NCI-H2171 treated with DMSO at 0.1 percent for 48 hours (cell line): ENCODE measurements at regions not wholly inside any gene's neighbourhood (a gene's known extent, or its start where the extent isn't known, plus 50 kb on each side); places are given as distances from the start of the nearest gene placed in this dataset.

ENCODE experiments used
- DNase-seq: peaks from one replicate; lab custom pipeline; 2025; lab: John Stamatoyannopoulos, UW

DNA sequence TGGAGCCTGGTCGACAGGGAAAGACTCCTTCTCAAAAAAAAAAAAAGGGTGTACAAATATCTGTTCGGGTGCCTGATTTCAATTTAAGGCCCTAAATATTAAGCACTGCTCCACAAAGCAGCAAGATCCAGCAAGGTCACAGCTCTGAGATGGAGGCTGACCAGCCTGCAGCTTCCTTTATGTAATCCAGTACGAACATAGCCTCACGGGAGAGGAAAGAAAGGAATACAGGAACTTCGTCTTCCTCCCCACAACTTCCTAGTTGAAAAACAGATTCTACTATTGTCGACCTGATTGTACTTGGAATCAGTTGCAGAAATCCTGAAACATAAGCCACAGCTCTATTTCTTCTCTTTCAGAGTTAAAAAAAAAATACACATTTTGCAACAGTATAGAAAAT lies 53.5 kb upstream of the TBC1D9 start:
- no peak for DNase-seq

- DNase-seq: no peak
These were observed 52.1 kb upstream of the TBC1D9 start for GRCh38 chr4:140808256-140808655.

- DNase-seq: peak; percentile 49
These were observed 51.5 kb upstream of the TBC1D9 start for GRCh38 chr4:140807491-140808252.

DNA sequence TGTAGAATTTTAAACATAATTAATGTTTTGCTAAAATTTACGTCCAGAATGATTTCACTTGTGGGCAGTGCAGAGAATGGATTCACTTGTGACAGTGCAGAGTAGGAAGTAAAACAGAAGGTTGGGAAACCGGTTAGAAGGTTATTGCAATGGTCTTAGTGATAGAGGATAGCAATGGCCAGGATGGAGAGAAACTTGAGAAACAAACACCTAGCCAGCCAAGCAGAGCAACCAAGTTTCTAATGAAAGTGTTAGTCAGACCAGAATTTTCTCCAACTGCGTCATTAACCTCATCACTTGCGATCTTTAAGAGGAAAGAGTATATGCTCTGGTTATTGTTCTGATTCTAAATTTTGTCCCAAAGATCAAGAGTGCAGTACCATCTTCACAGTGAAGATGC lies 50.0 kb upstream of the TBC1D9 start:
- DNase-seq: no peak
